Tibial nerve (tissue), 4 donors: ENCODE measurements at regions not wholly inside any gene's neighbourhood (a gene's known extent, or its start where the extent isn't known, plus 50 kb on each side); places are given as distances from the start of the nearest gene placed in this dataset.

Experiments
- CTCF ChIP-seq, 5 experiments: fragments of 200-600 bp in 3 of 5; fragments of 450-650 bp in 2 of 5; sonication (generic) in 3 of 5; IDR thresholded peaks; one replicate each; pipeline ENCODE4 v1.5.1; 2016 to 2019; ENCODE audit warnings: antibody characterized with exemption in 5 of 5, mild to moderate bottlenecking in 3 of 5, moderate library complexity in 2 of 5
- EP300 ChIP-seq, 2 donors: sonication (generic); formaldehyde crosslinking; IDR thresholded peaks; one replicate each; pipeline ENCODE4 v1.6.1; 2017; ENCODE audit warnings: antibody characterized with exemption in 2 of 2, mild to moderate bottlenecking in 1 of 2
- POLR2A ChIP-seq, 2 donors: fragments of 450-650 bp; IDR thresholded peaks; one replicate each; pipeline ENCODE4 v1.6.1; 2017; ENCODE audit warnings: antibody characterized with exemption in 2 of 2, mild to moderate bottlenecking in 2 of 2, moderate library complexity in 2 of 2

DNA sequence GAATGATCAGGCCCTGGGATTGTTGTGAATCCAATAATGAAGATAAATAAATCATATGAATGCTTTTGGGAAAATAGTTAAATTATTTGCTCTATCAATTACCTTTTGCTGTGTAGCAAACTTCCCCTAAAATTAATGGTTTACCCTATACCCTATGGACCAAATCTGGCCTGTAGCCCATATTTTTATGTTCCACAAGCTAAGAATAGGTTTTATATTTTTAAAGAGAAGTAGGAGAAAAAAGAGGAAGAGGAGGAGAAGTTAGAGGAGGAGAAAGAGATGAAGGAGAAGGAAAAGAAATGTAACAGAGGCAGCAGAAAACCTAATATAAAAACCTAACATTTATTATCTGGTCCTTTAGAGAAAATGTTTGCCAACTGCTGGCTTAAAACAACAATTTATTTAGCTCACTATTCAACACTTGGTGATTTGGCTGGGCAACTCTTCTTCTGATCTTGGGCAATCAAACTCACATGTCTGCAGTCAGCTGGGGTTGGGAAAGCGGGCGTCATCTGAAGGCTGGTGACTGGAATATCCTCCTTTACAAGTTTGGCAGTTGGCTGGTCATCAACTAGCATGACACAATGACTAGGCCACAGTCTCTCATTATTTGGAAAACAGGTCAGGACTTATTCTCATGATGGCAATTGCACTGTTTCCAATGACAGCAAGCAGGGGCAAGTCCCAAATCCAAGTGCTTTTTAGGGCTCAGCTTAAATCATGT, 522.9 kb downstream of the RASEF start:
- TF ChIP-seq POLR2A (IDR thresholded peaks at IDR 0.05) (no peak), CTCF (IDR thresholded peaks at IDR 0.05) (no peak), EP300 (IDR thresholded peaks at IDR 0.05) (no peak)
